GM19468 (cell line): ENCODE measurements at regions not wholly inside any gene's neighbourhood (a gene's known extent, or its start where the extent isn't known, plus 50 kb on each side); places are given as distances from the start of the nearest gene placed in this dataset.
"Not testable (repeated sequence)": the region's sequence is repeated elsewhere in the genome, so short reads cannot be mapped to it uniquely, and the experiment has no call there.

Source experiments
- ATAC-seq: cut with Tn5 transposase; IDR thresholded peaks from one replicate; pipeline ENCODE4 v1.9.1; 2021; ENCODE audit warnings: mild to moderate bottlenecking, moderate library complexity, moderate number of reproducible peaks; ENCODE audit not compliant: unreplicated experiment; ENCODE audit errors: extremely low read depth

DNA sequence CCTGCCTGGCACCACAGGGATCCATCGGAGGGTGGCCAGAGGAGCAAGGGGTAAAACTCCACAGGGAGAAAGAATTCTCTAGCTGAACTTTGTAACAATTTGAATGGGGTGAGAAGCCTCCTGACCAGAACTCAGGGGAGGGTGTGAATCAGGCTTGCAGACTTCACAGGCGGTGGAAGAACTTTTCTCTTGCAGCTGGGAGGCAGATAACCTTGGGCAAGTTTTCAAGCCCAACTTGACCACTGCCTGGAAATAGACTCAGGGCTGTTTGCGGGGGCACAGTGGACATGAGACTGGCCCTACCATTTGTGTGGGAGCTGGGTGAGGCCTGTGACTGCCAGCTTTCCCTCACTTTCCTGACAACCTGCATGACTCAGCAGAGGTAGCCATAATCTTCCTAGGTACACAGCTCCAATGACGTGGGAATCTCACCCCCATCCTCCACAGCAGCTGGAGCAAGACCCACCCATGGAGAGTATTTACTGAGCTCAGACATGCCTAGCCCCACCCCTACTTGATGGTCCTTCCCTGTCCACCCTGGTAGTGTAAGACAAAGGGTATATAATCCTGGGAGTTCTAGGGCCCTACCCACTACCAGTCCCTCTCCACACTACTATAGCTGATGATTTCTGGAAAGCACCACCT lies 210.0 kb upstream of the AGTR2 start:
- no peak for ATAC-seq

DNA sequence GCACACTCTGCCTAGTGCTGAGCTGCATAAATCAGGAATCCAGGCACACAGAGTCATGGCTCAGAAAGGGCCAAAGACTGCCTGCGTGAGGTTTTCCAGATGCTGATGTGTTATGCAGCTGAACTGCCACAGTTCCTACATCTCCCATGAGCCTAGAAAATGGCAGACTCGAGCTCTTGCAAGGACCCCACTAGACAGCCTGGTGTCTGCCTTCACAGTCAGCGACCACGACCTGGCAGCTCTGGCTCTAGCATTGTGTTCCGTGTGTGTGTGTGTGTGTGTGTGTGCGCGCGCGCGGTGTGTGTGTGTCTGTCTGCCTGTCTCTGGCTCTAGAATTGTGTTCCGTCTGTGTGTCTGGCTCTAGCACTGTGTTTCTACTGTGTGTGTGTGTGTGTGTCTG lies 203.6 kb upstream of the AGTR2 start:
- ATAC-seq: no peak

DNA sequence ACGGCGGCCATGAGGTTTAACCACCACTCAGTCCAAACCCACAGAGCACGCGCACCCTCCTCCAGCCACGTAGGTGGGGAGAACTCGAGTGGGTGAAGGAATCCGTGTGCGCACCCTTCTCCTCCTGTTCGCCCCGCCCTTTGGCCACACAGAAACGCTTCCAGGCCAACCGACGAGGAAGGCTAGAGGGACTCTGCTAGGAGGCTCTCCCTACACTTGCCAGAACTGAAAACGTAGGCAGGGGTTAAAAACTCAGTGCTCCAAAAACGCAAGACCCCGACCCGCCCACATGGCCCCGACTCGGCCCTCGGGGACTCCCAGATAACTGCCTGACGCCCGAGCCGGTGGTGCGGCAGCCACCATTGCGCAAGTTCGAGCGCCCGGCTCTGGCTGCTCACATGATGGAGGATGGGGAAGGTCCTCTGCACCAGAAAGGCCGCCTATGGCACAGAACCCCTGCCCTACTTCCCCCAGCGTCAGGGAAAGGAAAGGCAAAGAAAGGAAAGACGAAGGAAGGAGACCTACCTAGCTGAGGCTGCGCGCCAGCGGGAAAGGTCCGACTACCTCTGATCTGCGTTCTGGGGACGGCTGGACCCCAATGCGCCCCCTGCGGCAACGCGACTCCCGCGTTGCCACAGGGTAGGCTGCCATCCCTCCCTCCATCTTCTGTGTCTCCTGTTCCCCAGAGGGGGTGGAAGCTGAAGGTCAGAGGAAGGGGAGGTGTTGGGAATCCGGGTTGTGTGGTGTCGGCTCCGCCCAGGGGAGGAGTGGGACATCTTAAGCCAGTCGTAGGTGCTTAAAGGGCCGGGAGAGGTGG lies 201.9 kb upstream of the AGTR2 start:
- ATAC-seq: peak; percentile 22

DNA sequence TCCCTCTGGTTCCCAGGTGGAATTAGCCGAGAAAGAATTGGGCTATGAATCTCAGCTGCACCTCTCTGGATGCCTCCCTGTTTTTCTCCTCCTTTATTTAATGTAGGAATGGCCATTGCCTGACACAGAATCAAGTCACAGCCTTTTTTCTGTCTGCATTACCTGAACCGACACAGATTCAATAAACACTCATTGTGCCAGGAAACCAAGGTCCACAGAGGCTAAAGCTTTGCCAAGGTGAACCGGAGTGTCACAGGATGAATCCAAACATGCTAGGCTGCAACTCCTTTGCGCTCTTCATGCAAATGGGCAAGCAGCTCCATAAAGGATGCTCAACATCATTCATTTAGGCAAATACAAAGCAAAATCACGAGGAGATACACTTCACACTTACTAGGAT lies 199.8 kb upstream of the AGTR2 start:
- no peak for ATAC-seq

DNA sequence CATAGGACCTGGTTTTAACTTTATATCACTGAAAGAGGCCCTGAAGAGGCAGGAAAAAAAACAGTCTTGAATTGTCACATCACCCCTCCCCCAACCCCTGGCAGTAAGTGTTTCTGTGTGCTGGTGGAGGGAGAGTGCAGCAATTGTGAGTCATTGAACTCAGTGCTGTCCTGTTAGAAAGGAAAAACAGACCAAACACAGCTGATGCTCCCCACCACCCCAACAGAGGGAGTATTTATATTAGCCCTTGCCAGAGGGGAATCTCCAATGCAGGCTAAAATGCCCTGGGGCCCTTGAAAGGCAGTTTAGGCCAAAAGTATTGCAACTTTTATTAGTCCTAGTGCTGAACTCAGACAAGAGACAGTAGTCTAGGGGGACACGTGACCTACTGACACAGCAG lies 197.8 kb upstream of the AGTR2 start:
- ATAC-seq: no peak

DNA sequence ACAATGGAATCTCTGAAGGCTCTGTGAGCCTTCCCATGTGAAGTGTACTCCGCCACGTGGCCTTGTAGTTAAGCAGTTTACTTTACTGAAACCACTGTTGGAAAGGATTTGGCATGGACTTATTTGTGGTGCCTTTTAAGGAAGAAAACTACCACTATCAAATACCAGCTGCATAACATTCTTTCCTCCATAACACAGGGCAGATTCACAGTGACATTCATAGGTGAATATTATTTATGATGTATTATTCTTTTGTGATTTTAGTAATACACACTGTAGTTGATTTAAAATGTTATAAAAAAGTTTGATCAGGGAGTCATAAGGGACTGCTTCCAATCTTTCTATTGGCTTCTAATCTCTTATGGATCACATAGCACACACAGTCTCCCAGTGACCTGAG lies 192.5 kb upstream of the AGTR2 start:
- ATAC-seq: no peak

DNA sequence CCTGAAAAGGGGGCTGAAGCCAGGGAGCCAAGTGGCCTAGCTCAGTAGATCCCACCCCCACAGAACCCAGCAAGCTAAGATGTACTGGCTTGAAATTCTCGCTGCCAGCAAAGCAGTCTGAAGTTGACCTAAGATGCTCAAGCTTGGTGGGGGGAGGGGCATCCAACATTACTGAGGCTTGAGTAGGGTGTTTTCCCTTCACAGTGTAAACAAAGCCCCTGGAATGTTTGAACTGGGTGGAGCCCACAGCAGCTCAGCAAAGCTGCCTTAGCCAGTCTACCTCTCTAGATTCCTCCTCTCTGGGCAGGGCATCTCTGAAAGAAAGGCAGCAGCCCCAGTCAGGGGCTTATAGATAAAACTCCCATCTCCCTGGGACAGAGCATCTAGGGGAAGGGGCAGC lies 187.4 kb upstream of the AGTR2 start:
- not testable (repeated sequence) for ATAC-seq

DNA sequence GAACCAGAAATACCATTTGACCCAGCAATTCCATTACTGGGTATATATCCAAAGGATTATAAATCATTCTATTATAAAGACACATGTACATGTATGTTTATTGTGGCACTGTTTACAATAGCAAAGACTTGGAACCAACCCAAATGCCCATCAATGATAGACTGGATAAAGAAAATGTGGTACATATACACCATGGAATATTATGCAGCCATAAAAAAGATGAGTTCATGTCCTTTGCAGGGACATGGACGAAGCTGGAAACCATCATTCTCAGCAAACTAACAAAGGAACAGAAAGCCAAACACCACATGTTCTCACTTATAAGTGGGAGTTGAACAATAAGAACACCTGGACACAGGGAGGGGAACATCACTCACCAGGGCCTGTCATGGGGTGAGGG lies 183.1 kb upstream of the AGTR2 start:
- ATAC-seq: not testable (repeated sequence)

DNA sequence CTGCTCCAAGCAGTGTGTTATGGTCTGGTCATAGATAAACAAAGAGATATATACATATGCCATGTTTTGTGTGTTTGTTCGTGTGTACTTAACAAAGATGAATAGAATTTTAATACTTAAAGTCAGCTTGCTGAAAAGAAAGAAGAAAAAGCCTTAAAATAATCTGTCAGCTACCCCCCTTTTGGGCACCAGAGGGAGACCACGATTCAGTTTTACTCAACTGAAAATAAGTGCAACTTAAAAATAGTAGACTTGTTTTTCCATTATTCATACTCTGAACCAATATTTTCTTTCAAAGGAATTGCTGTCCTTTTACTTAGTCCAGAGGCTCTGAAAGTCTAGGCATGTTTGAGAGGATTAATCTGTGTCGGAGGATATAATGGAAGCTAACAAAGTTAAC lies 181.7 kb upstream of the AGTR2 start:
- no peak for ATAC-seq

DNA sequence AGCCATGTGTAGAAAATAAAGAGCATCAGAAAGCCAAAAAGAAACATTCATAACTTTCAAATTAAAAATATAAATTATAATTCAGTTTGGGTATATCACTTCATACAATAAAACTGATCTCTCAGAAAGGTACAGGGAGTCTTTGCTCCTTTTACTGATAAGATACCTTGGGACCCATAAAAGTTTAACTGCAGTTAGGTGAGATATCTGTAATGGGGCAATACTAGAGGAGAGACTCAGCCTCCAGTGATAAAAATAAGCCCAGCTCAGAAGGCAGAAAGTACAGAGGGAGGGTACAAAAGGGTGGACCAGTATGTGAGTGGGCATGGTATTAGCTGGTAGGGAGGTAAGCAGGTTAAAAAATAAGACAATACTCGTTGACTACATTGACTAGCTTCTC lies 180.9 kb upstream of the AGTR2 start:
- ATAC-seq: no peak

DNA sequence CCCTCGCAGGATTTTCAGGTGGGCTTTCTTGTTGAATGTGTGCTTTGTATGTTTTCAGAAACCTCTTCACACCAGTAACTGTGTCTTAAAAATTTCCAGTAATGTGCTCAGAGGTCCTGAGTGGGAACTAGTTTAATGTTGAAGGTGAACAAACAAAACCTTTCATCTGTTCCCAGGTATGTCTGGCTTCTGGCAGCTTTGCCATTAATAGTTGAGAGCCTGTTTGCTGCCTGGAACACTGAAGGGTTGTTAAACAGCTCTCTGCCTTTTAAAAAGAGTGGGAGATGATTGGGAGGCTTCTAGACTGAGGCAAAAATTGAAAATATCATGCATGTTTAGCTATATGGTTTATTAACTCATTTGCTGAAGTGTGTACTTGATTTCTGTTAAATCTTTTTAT lies 161.2 kb upstream of the AGTR2 start:
- ATAC-seq: no peak

DNA sequence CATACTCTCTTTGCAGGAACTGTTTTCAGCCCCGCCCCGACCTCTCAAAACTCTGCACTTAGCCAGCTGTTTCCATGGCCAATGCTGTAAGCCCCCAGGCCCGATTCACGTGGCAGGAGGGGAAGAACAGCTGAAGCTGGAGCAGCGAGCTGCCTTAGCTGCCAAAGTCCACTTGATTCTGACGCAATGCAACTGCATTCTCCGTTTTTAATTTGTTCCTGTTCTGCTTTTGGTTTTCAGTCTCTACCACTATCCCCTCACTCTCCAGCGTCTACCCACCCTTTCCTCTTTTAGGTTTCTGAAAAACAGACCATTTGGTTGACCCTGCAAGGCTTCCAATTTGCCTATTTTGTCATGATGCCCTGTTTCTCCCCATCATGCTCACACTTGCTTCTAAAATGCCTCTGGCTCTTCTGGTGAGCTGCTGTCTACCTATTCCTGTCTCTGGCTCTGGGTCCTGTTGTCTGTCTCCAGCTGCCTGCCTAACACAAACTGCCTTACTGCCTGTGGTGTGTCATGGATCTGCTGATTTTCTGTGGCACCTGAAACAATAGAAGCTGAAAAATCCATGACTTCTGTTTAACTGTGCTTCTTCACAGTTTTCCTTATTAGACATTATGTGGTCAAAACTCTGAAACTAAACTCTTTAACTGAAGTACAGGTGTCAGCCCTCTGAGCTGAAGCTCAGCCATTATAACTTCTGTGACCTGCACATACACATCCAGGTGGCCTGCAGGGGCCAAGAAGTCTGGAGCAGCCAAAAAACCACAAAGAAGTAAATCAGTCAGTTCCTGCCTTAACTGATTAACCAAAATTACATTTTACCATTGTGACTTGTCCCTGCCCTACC lies 160.5 kb upstream of the AGTR2 start:
- peak; percentile 64 for ATAC-seq

DNA sequence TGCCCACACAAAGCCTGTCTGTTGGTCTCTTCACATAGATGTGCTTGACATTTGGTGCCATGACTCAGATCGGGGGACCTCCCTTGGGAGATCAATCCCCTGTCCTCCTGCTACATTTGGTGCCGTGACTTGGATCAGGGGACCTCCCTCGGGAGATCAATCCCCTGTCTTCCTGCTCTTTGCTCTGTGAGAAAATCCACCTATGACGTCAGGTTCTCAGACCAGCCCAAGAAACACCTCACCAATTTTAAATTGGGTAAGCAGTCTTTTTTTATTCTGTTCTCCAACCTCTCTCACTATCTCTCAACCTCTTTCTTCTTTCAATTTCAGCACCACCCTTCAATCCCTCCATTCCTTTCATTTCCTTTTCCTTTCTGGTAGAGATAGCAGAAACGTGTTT lies 159.6 kb upstream of the AGTR2 start:
- ATAC-seq: no peak

DNA sequence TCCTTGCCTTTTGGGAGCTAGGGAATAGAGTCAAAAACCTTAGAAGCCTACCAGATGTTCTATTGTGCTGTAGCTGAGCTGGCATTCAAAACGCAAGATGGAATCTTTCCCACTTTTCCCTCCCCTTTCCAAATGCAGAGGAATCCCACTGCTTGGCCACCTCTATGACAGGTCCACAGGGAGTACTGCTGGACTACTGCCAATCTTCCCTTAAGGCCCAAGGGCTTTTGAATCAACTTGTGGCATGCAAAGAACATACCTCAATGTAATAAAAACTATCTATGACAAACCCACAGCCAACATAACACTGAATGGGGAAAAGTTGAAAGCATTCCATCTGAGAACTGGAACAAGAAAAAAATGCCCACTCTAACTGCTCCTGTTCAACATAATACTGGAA lies 139.2 kb upstream of the AGTR2 start:
- ATAC-seq: no peak
